Upper lobe of left lung (tissue), 6 donors: ENCODE measurements at regions not wholly inside any gene's neighbourhood (a gene's known extent, or its start where the extent isn't known, plus 50 kb on each side); places are given as distances from the start of the nearest gene placed in this dataset.

ENCODE experiments used
- ATAC-seq, 2 donors: fragments of 200-7000 bp; cut with Tn5 transposase; one replicate each; pipeline ENCODE4 v1.9.1; 2022; ENCODE audit warnings: mild to moderate bottlenecking in 2 of 2, moderate library complexity in 2 of 2; ENCODE audit not compliant: low FRiP score in 2 of 2
- DNase-seq, 2 donors: peaks; one replicate each; pipeline ENCODE4 v3.0.0-alpha.2; 2019 to 2020
- H3K27ac ChIP-seq, 4 donors: fragments of 200-600 bp; sonication (generic); one replicate each; pipeline ENCODE4 v1.5.1; 2016 to 2019
- H3K27me3 ChIP-seq, 4 donors: fragments of 200-600 bp; sonication (generic); one replicate each; pipeline ENCODE4 v1.5.1; 2017 to 2019
- H3K36me3 ChIP-seq, 4 donors: fragments of 200-600 bp; sonication (generic); one replicate each; pipeline ENCODE4 v1.5.1; 2016 to 2019
- H3K4me1 ChIP-seq, 4 donors: fragments of 200-600 bp; sonication (generic); one replicate each; pipeline ENCODE4 v1.5.1; 2018 to 2019
- H3K4me3 ChIP-seq, 4 donors: fragments of 200-600 bp; sonication (generic); one replicate each; pipeline ENCODE4 v1.5.1; 2017 to 2019; ENCODE audit warnings: mild to moderate bottlenecking in 2 of 4, moderate library complexity in 1 of 4
- H3K9me3 ChIP-seq, 4 donors: fragments of 200-600 bp; sonication (generic); one replicate each; pipeline ENCODE4 v1.5.1; 2018 to 2019
- CTCF ChIP-seq, 6 experiments: fragments of 450-650 bp in 4 of 6; fragments of 200-600 bp in 2 of 6; sonication (generic) in 2 of 6; IDR thresholded peaks; one replicate each; pipeline ENCODE4 v1.5.1; 2016 to 2019; ENCODE audit warnings: antibody characterized with exemption in 6 of 6
- EP300 ChIP-seq, 4 donors: sonication (generic); formaldehyde crosslinking; IDR thresholded peaks; one replicate each; pipeline ENCODE4 v1.5.1; 2017; ENCODE audit warnings: antibody characterized with exemption in 4 of 4, control low read depth in 2 of 4
- POLR2A ChIP-seq, 4 donors: fragments of 450-650 bp; IDR thresholded peaks; one replicate each; pipeline ENCODE4 v1.5.1; 2016 to 2017; ENCODE audit warnings: antibody characterized with exemption in 4 of 4, mild to moderate bottlenecking in 2 of 4
- POLR2AphosphoS5 ChIP-seq, 2 donors: sonication (generic); formaldehyde crosslinking; IDR thresholded peaks; one replicate each; pipeline ENCODE4 v1.5.1; 2017; ENCODE audit warnings: antibody characterized with exemption in 2 of 2
- WGBS, 2 donors: methylation state at CpG; one replicate each; pipeline ENCODE4 v1.1.5; 2017 to 2018; 5-methylcytosine and 5-hydroxymethylcytosine counted together
- donor health status: DM: no; HTN: no; CAD: no; lungs with moderate emphysema.
- donor health status: DM: no; HTN: yes; CAD: no; lungs with severe emphysema.

- Histone ChIP-seq H3K4me1 (peaks cover 0 to 18% (median 0%) of the 10 kb centered on the region in 4 donors), H3K9me3 (no peaks in the 10 kb centered on the region), H3K27ac (no peak overlapping the region), H3K27me3 (no peaks in the 10 kb centered on the region), H3K36me3 (no peaks in the 10 kb centered on the region), H3K4me3 (no peak overlapping the region)
- no peak for TF ChIP-seq POLR2A (IDR thresholded peaks at IDR 0.05)
- no peak for TF ChIP-seq EP300 (IDR thresholded peaks at IDR 0.05)
- no peak for TF ChIP-seq POLR2AphosphoS5 (IDR thresholded peaks at IDR 0.05)
- no peak for TF ChIP-seq CTCF (IDR thresholded peaks at IDR 0.05)
- no peak for DNase-seq
- no peak for ATAC-seq
- 65 to 79% methylated on average over 6 of the region's 6 CpGs for WGBS, 2 donors
Measured at GRCh38 chr14:34038358-34039057, 87.6 kb upstream of the EGLN3 start.

GRCh38 chr14:34036319-34036766 is 85.5 kb upstream of the EGLN3 start:
- WGBS, 2 donors, result 44 to 64% methylated on average over 2 of the region's 2 CpGs

GRCh38 chr14:34035934-34036250 is 85.0 kb upstream of the EGLN3 start:
- Histone ChIP-seq H3K4me3 (no peak overlapping the region), H3K4me1 (peaks cover 0 to 18% (median 1%) of the 10 kb centered on the region in 4 donors), H3K27me3 (no peaks in the 10 kb centered on the region), H3K36me3 (no peaks in the 10 kb centered on the region), H3K9me3 (no peaks in the 10 kb centered on the region), H3K27ac (peak overlapping the region in 3 of 4 donors; percentile 41 to 62 (median 57))
- DNase-seq, result no peak
- TF ChIP-seq CTCF (IDR thresholded peaks at IDR 0.05), result no peak
- TF ChIP-seq POLR2AphosphoS5 (IDR thresholded peaks at IDR 0.05), result no peak
- no peak for TF ChIP-seq EP300 (IDR thresholded peaks at IDR 0.05)
- TF ChIP-seq POLR2A (IDR thresholded peaks at IDR 0.05), result no peak
- no peak for ATAC-seq
- 100% methylated on average over 1 of the region's 1 CpG for WGBS, 2 donors

More at GRCh38 chr14:34036319-34036766, 85.5 kb upstream of the EGLN3 start:
- H3K4me1 ChIP-seq, result peaks cover 0 to 18% (median under 1%) of the 10 kb centered on the region in 4 donors
- peak overlapping the region in 3 of 4 donors; percentile 41 to 62 (median 57) for H3K27ac ChIP-seq
- DNase-seq (no peak), ATAC-seq (peak in 1 of 2 donors; percentile 52)
- no peak for TF ChIP-seq EP300 (IDR thresholded peaks at IDR 0.05)
- no peak for TF ChIP-seq POLR2AphosphoS5 (IDR thresholded peaks at IDR 0.05)
- no peak for TF ChIP-seq CTCF (IDR thresholded peaks at IDR 0.05)
- TF ChIP-seq POLR2A (IDR thresholded peaks at IDR 0.05), result no peak
- no peaks in the 10 kb centered on the region for H3K9me3 ChIP-seq
- no peaks in the 10 kb centered on the region for H3K27me3 ChIP-seq
- no peaks in the 10 kb centered on the region for H3K36me3 ChIP-seq
- no peak overlapping the region for H3K4me3 ChIP-seq

- H3K27ac ChIP-seq, result peak overlapping the region in 3 of 4 donors; percentile 41 to 62 (median 57)
- WGBS, 2 donors, result 80 to 82% methylated on average over 10 of the region's 10 CpGs
- no peak for ATAC-seq
- no peaks in the 10 kb centered on the region for H3K9me3 ChIP-seq
- H3K4me1 ChIP-seq, result peaks cover 0 to 18% (median 1%) of the 10 kb centered on the region in 4 donors
- H3K36me3 ChIP-seq, result no peaks in the 10 kb centered on the region
- H3K27me3 ChIP-seq, result no peaks in the 10 kb centered on the region
- H3K4me3 ChIP-seq, result no peak overlapping the region
- no peak for TF ChIP-seq POLR2AphosphoS5 (IDR thresholded peaks at IDR 0.05)
- no peak for TF ChIP-seq EP300 (IDR thresholded peaks at IDR 0.05)
- no peak for TF ChIP-seq CTCF (IDR thresholded peaks at IDR 0.05)
- no peak for TF ChIP-seq POLR2A (IDR thresholded peaks at IDR 0.05)
- no peak for DNase-seq
Measured at GRCh38 chr14:34035177-34035933, 84.5 kb upstream of the EGLN3 start.
